Hippocampal formation (tissue), 2 donors: ENCODE measurements at regions not wholly inside any gene's neighbourhood (a gene's known extent, or its start where the extent isn't known, plus 50 kb on each side); places are given as distances from the start of the nearest gene placed in this dataset.
A peak's percentile ranks its signal among the peaks of the same experiment; 100 is the strongest.

Source experiments
- DNase-seq, 2 donors: peaks; one replicate each; lab custom pipeline; 2025; lab: John Stamatoyannopoulos, UW

GRCh38 chr6:8276148-8276547 lies 159.2 kb downstream of the SLC35B3 start:
- no peak for DNase-seq

GRCh38 chr6:8275667-8276066 lies 159.7 kb downstream of the SLC35B3 start:
- DNase-seq, result no peak

GRCh38 chr6:8274226-8274625 lies 161.1 kb downstream of the SLC35B3 start:
- no peak for DNase-seq

- DNase-seq, result no peak
Measured at GRCh38 chr6:8269872-8270454, 165.4 kb downstream of the SLC35B3 start.

GRCh38 chr6:8269094-8269493 lies 166.3 kb downstream of the SLC35B3 start:
- no peak for DNase-seq

GRCh38 chr6:8268606-8269005 lies 166.3 kb upstream of the EEF1E1 start:
- DNase-seq, result no peak

GRCh38 chr6:8268156-8268555 lies 165.8 kb upstream of the EEF1E1 start:
- no peak for DNase-seq

GRCh38 chr6:8260610-8261009 lies 158.3 kb upstream of the EEF1E1 start:
- DNase-seq, result no peak

- no peak for DNase-seq
Measured at GRCh38 chr6:8246403-8246802, 144.1 kb upstream of the EEF1E1 start.

- DNase-seq, result no peak
Measured at GRCh38 chr6:8245726-8246125, 143.4 kb upstream of the EEF1E1 start.

GRCh38 chr6:8243475-8243874 lies 141.1 kb upstream of the EEF1E1 start:
- DNase-seq, result no peak

GRCh38 chr6:8242885-8243284 lies 140.5 kb upstream of the EEF1E1 start:
- DNase-seq, result no peak

- DNase-seq, result no peak
Measured at GRCh38 chr6:8240301-8240700, 138.0 kb upstream of the EEF1E1 start.

- DNase-seq, result no peak
Measured at GRCh38 chr6:8238773-8239683, 136.7 kb upstream of the EEF1E1 start.

- no peak for DNase-seq
Measured at GRCh38 chr6:8237668-8238067, 135.3 kb upstream of the EEF1E1 start.

- DNase-seq, result no peak
Measured at GRCh38 chr6:8236956-8237355, 134.6 kb upstream of the EEF1E1 start.

GRCh38 chr6:8234321-8234720 lies 132.0 kb upstream of the EEF1E1 start:
- no peak for DNase-seq

- DNase-seq, result no peak
Measured at GRCh38 chr6:8231956-8232355, 129.6 kb upstream of the EEF1E1 start.

- no peak for DNase-seq
Measured at GRCh38 chr6:8229915-8230756, 127.8 kb upstream of the EEF1E1 start.

- DNase-seq, result no peak
Measured at GRCh38 chr6:8225113-8225512, 122.8 kb upstream of the EEF1E1 start.

- no peak for DNase-seq
Measured at GRCh38 chr6:8223678-8224077, 121.3 kb upstream of the EEF1E1 start.

- peak in 1 of 2 donors; percentile 62 for DNase-seq
Measured at GRCh38 chr6:8219352-8219943, 117.1 kb upstream of the EEF1E1 start.
